ENCODE measurements at regions not wholly inside any gene's neighbourhood (a gene's known extent, or its start where the extent isn't known, plus 50 kb on each side); places are given as distances from the start of the nearest gene placed in this dataset.

DNA sequence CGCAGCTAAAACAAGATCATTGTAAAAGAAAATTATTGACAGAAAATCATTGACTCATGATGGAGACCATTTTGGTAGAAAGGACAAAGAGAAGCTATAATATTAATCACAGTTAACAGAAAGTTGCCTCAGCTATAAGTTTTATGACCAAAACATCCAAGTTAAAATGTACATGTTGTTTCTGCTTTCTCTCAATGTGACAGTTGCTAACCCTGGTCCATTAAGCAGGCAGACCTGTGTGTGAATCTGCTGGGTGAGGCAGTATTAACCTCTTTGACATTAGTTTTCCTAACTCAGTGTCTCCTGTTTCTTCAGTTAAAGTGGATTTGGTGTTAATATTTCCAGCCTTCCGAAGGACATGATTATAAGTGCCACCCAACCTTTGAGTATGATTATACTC lies 94.8 kb upstream of the DCLK2 start:
- no peak for TF ChIP-seq ZBTB7B (CRISPR knock-in tag; IDR thresholded peaks at IDR 0.05)
- TF ChIP-seq, protein P1, sequence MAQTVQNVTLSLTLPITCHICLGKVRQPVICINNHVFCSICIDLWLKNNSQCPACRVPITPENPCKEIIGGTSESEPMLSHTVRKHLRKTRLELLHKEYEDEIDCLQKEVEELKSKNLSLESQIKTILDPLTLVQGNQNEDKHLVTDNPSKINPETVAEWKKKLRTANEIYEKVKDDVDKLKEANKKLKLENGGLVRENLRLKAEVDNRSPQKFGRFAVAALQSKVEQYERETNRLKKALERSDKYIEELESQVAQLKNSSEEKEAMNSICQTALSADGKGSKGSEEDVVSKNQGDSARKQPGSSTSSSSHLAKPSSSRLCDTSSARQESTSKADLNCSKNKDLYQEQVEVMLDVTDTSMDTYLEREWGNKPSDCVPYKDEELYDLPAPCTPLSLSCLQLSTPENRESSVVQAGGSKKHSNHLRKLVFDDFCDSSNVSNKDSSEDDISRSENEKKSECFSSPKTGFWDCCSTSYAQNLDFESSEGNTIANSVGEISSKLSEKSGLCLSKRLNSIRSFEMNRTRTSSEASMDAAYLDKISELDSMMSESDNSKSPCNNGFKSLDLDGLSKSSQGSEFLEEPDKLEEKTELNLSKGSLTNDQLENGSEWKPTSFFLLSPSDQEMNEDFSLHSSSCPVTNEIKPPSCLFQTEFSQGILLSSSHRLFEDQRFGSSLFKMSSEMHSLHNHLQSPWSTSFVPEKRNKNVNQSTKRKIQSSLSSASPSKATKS (CRISPR knock-in tag; IDR thresholded peaks at IDR 0.05), result no peak
- TF ChIP-seq, protein P2, sequence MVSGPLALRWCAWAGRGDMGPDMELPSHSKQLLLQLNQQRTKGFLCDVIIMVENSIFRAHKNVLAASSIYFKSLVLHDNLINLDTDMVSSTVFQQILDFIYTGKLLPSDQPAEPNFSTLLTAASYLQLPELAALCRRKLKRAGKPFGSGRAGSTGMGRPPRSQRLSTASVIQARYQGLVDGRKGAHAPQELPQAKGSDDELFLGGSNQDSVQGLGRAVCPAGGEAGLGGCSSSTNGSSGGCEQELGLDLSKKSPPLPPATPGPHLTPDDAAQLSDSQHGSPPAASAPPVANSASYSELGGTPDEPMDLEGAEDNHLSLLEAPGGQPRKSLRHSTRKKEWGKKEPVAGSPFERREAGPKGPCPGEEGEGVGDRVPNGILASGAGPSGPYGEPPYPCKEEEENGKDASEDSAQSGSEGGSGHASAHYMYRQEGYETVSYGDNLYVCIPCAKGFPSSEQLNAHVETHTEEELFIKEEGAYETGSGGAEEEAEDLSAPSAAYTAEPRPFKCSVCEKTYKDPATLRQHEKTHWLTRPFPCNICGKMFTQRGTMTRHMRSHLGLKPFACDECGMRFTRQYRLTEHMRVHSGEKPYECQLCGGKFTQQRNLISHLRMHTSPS (CRISPR knock-in tag; IDR thresholded peaks at IDR 0.05; ENCODE audit: low read depth), result no peak
- TF ChIP-seq ARNTL (CRISPR knock-in tag; IDR thresholded peaks at IDR 0.05), result no peak
- no peak for TF ChIP-seq CHD2 (IDR thresholded peaks at IDR 0.05; ENCODE audit: low read depth, low read length)
- TF ChIP-seq HNF4A (CRISPR knock-in tag; IDR thresholded peaks at IDR 0.05), result no peak
